ENCODE measurements at regions not wholly inside any gene's neighbourhood (a gene's known extent, or its start where the extent isn't known, plus 50 kb on each side); places are given as distances from the start of the nearest gene placed in this dataset.
"Not testable (repeated sequence)": the region's sequence is repeated elsewhere in the genome, so short reads cannot be mapped to it uniquely, and the experiment has no call there.

- no peak for DNase-seq
Observed at GRCh38 chrX:786441-786881, 155.9 kb downstream of the SHOX start.

DNA sequence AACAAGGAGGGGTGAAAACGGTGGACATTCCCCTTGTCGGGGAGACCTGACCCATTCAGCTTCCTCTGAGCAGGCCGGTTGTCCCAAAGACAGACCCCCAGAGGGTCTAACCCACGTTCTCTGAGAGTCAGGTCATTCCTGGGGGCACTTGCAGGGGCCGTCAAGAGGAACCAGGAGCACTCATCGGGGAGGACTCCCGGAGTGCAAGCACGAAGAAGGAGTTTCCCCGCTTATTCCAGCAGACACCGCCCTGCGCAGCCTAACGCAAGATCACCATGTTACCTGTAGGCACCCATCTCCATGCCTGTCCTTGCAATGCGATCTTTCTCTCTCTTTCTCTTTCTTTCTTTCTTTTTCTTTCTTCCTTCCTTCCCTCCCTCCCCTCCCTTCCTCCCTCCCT lies 154.2 kb downstream of the SHOX start:
- no peak for DNase-seq

GRCh38 chrX:781224-782204 lies 150.9 kb downstream of the SHOX start:
- no peak for DNase-seq

DNA sequence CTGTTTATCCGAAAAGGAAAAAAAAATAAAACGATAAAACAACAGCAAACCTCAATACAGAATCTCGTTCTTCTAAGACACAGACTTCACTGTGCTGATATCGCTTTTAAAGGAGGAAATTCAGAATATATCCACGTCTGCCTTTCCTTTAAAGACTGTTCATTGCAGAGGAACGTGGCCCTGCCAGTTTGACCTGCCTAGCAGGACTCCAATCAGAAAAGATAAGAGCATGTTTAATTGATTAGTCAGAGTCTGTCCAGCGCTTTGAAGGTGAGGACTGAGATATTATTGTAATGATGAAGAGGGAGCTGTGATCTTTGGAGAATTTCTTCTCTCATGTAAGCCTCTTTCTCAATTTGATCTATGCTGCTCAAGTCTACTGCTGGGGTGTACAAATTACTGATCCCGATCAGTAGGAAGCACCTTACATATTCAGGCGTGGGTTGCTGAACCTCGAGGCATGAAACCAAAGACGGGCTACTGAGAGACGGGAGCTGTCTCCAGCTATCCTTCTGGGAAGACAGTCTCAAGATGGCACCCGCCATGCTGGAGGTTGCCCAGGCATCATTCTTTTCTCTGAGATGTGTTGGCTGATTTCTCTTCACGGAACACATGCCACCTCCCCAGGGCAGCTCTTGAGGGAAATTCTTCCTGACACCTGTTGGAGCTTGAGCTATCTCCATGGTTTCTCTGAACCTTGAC lies 146.1 kb downstream of the SHOX start:
- no peak for DNase-seq

DNA sequence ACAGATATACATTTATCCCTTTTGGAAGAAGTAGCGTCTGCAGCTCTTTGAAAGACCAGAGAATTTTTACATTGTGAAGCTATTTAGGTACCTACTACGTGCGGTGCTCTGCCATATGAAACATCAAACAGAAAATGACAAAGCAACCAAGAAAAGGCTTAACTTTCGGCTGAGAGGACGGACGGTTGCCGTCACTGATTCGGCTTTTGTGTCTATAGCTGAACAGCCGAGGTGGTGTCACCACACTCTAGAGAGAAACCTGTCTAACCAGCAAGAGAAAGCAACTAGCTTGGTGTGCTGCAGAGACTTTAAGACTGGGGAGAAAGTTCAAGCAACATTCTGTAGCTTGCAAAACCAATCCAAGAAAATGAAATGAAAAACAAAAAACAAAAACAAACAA lies 145.5 kb downstream of the SHOX start:
- DNase-seq: no peak

DNA sequence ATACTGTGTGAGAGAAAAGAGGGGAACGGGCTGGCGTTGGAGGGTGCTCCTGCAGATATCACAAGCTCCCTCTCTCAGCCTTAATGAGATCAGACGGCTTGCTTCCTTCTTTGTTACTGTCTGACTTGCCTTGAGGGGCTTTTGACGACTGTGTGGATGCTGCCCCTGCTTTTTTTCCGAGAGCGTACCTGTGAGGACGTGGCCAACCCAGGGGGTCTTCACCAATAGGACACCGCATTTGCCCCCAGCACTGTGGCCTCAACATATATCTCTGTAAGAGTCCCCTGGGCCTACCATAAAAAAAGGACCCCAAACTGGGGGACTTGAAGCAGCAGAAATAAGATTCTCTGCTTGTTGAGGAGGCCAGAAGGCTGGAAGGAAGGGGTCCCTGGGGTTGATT lies 143.9 kb downstream of the SHOX start:
- no peak for DNase-seq

DNA sequence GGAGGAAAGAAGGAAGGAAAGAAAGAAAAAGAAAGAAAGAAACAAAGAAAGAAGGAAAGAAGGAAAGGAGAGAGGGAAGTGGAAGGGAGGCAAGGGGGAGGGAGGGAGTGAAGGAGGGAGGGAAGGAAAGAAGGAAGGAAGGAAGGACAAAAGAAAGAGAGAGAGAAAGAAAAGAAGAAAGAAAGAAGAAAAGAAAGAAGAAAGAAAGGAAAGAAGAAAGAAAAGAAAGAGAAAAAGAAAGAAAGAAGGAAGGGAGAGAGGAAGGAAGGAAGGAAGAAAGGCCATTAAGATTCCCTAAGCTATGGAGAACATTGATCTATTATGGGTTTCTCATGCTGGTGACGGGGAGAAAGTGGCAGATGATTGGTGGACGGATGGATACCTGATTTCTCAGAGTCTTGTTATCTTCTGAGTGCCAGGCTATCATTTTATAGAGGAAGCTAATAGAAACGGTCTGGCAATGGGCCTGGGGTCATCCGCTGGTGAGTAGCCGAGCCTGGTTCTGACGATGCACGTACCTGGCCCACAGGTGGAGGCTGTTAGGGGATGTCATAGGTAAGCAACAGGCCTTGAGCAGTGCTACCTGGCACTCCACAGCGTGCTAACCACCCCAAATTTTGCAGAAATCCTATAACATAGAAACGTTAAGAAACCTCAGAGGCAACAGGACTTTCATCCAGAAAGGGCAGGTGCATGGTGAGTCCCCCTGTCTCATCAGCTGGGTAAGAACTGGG lies 142.9 kb downstream of the SHOX start:
- DNase-seq: no peak

DNA sequence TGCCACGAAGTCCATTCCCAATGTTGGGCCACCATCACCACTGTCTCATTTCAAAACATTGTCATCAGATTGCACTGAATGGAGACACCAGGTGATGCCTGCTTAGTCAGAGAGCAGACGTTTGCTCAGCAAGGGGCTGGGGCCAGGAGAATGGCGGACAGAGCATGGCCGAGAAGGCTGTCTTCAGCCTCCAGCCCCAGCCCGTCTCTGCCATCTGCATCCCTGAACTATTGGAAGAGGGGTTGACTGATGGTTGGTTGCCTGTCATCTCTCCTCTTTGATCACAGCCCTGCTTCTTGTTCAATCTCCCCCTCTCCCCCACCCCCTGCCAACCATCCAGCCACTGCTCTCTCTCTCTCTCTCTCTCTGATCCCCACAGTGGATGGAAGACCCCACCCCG lies 140.9 kb downstream of the SHOX start:
- DNase-seq: no peak

DNA sequence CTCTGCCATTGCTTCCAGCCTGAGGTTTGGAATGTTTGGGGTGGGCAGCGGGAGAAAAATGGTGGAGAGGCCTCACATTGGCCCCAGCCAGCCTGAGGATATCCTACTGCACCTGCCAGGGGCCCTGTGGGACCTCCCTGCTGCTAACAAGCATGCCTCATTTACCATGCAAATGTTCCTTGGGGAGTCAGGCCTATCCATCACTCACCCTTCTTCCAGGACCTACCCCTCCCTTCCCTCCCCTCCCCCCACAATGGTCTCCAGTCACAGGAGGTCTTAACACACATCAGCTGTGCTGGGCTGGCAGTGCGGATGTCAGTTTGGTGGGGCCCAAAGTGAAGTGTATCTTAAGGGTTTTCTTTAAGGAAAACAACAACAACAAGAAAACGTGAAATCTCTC lies 139.2 kb downstream of the SHOX start:
- DNase-seq: no peak

GRCh38 chrX:768596-768995 lies 138.0 kb downstream of the SHOX start:
- DNase-seq: no peak

GRCh38 chrX:758917-759316 lies 128.3 kb downstream of the SHOX start:
- no peak for DNase-seq

GRCh38 chrX:750812-751211 lies 120.2 kb downstream of the SHOX start:
- DNase-seq: no peak

GRCh38 chrX:750263-750662 lies 119.7 kb downstream of the SHOX start:
- DNase-seq: no peak

DNA sequence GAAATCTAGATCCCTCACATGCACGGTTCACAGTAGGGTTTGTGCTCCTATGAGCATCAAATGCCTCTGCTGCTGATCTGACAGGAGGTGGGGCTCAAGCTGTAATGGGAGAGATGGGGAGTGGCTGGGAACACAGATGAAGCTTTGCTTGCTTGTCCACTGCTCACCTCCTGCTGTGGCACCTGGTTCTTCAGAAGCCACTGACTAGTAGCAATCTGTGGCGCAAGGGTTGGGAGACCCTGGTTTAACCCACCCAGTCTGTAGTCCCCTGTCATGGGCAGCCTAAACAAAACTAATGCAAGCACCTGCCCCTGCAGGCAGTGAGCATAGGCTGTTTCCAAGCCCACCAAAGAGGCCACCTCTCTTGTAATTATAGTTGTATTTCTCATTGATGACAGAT lies 116.6 kb downstream of the SHOX start:
- no peak for DNase-seq

DNA sequence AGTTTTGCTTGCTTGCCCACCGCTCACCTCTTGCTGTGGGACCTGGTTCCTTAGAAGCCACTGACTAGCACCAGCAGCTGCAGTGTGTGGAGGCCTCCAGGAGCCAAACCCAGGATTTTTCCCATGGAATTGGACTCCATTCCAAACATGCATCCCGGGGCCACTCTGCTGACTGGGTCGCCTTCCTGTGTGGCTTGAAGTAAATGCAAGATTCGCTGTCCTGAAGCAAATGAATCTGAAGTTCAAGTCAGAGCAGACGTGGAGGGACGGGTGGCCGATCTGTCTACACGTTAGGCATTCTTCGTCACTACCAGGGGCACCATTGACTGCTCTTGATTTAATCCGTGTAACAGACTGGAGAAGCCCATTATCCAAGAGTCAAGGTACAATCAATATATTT lies 109.0 kb downstream of the SHOX start:
- no peak for DNase-seq

GRCh38 chrX:737021-737420 lies 106.4 kb downstream of the SHOX start:
- not testable (repeated sequence) for DNase-seq

DNA sequence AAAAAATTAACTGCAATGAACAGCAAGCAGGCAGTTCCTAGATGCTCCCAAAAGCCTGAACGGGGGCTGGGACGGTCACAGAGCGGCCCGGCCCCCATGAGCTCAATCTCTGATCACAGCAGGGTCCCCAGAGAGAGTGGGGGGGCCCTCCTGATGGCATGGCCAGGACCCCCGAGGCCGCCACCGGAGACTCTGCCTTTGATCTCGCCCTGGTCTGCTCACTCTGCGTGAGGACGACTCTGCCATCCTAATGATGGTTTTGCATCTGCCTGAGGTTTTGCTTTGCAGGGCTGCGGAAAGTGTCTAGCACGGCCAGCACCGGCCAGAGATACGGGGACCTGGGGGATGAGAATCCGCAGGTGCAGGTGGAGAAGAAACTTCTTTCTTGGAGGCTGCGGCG lies 103.8 kb downstream of the SHOX start:
- no peak for DNase-seq

DNA sequence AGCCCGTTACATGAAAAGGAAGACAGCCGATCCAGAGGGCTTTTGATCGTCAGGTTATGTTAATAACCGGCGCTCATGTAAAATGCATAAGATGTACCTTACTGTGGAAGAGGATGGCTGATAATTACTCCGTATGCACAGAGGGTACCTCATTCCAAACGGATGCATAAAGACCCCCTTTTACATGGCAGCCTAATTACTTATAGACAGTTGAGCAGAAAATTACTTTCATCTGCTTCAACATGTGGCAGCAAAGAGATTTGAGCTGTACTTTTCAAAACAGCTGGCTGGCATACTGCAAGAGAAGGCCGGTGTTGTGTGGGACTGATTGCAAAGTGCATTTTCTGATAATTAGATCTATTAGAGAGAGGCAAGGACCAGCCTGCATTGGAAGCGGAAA lies 103.4 kb downstream of the SHOX start:
- DNase-seq: no peak

DNA sequence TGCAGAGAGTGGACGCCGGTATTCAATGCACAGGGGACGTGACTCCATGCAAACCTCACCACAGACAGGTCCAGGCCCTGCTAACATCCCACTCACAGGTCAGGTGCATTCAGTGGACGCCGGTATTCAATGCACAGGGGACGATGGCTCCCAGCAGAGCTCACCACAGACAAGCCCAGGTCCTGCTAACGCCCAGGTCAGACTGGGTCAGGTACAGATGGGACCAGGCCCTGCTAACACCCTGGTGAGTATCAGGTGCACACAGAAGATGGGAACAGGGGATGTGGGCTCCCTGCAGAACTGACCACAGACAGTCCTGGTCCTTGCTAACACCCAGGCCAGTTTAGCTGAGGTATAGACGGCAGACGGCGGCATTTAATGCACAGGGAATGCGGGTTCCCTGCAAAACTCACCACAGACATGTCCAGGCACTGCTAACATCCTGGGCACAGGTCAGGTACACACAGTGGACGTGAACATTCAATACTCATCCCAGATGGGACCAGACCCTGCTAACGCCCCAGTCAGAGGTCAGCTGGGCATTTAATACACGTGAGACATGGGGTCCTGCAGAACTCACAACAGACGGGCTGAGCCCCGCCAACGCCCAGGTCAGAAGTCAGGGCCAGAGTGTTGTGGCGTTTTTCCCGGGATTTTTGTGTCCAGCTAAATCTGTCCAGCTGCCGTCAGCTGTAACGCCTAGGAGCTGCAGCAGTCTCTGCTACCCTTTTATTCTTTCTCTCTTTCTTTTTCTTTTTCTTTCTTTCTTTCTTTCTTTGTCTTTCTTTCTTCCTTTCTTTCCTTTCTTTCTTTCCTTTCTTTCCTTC lies 99.2 kb downstream of the SHOX start:
- DNase-seq: no peak

- DNase-seq: not testable (repeated sequence)
Observed at GRCh38 chrX:729101-729500, 98.5 kb downstream of the SHOX start.

DNA sequence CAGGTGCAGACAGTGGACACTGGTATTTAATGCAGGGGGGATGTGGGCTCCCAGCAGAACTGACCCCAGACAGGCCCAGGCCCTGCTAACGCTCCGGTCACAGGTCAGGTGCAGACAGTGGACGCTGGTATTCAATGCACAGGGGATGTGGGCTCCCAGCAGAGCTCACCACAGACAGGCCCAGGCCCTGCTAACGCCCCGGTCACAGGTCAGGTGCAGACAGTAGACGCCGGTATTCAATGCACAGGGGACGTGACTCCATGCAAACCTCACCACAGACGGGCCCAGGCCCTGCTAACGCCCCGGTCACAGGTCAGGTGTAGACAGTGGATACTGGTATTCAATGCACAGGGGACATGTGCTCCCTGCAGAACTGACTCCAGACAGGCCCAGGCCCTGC lies 98.0 kb downstream of the SHOX start:
- DNase-seq: not testable (repeated sequence)

Measured in NCI-H226 (cell line).